ENCODE measurements at regions not wholly inside any gene's neighbourhood (a gene's known extent, or its start where the extent isn't known, plus 50 kb on each side); places are given as distances from the start of the nearest gene placed in this dataset.

DNA sequence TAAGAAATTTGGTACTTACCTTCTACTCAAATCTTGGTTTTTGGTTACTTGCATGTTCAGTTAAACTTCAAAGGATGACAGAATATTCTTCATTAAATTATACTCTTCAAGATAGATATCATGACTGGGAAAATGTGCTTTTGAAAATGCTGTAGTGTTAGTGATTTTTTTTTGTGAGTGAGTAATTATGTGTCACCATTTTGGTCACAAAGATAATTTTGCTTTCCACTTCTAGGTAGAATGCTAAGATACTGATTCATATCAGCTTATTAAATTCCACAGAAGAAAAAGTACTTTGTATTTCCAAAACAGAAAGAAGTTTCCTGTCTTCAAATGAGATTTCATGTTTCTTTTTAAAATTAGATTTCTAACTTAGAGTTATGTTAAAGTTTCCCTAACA, 61.2 kb downstream of the ATXN7L3B start:
- TF ChIP-seq OSR1 (CRISPR knock-in tag; IDR thresholded peaks at IDR 0.05) (no peak), ARNTL (CRISPR knock-in tag; IDR thresholded peaks at IDR 0.05; ENCODE audit: borderline replicate concordance, low read depth) (no peak), ZFP3 (CRISPR knock-in tag; IDR thresholded peaks at IDR 0.05) (no peak), ISL1 (CRISPR knock-in tag; IDR thresholded peaks at IDR 0.05) (no peak), ZC3H10 (CRISPR knock-in tag; IDR thresholded peaks at IDR 0.05) (no peak), RARB (CRISPR knock-in tag; IDR thresholded peaks at IDR 0.05) (no peak), ZFP30 (CRISPR knock-in tag; IDR thresholded peaks at IDR 0.05) (no peak), PPARA (CRISPR knock-in tag; IDR thresholded peaks at IDR 0.05; ENCODE audit: borderline replicate concordance) (no peak), CSDC2 (CRISPR knock-in tag; IDR thresholded peaks at IDR 0.05) (no peak)
- TF ChIP-seq, protein P1, sequence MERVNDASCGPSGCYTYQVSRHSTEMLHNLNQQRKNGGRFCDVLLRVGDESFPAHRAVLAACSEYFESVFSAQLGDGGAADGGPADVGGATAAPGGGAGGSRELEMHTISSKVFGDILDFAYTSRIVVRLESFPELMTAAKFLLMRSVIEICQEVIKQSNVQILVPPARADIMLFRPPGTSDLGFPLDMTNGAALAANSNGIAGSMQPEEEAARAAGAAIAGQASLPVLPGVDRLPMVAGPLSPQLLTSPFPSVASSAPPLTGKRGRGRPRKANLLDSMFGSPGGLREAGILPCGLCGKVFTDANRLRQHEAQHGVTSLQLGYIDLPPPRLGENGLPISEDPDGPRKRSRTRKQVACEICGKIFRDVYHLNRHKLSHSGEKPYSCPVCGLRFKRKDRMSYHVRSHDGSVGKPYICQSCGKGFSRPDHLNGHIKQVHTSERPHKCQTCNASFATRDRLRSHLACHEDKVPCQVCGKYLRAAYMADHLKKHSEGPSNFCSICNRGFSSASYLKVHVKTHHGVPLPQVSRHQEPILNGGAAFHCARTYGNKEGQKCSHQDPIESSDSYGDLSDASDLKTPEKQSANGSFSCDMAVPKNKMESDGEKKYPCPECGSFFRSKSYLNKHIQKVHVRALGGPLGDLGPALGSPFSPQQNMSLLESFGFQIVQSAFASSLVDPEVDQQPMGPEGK (CRISPR knock-in tag; IDR thresholded peaks at IDR 0.05; ENCODE audit: borderline replicate concordance) = no peak
- TF ChIP-seq, protein P2, sequence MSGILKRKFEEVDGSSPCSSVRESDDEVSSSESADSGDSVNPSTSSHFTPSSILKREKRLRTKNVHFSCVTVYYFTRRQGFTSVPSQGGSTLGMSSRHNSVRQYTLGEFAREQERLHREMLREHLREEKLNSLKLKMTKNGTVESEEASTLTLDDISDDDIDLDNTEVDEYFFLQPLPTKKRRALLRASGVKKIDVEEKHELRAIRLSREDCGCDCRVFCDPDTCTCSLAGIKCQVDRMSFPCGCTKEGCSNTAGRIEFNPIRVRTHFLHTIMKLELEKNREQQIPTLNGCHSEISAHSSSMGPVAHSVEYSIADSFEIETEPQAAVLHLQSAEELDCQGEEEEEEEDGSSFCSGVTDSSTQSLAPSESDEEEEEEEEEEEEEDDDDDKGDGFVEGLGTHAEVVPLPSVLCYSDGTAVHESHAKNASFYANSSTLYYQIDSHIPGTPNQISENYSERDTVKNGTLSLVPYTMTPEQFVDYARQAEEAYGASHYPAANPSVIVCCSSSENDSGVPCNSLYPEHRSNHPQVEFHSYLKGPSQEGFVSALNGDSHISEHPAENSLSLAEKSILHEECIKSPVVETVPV (CRISPR knock-in tag; IDR thresholded peaks at IDR 0.05) = no peak
- TF ChIP-seq, protein P3, sequence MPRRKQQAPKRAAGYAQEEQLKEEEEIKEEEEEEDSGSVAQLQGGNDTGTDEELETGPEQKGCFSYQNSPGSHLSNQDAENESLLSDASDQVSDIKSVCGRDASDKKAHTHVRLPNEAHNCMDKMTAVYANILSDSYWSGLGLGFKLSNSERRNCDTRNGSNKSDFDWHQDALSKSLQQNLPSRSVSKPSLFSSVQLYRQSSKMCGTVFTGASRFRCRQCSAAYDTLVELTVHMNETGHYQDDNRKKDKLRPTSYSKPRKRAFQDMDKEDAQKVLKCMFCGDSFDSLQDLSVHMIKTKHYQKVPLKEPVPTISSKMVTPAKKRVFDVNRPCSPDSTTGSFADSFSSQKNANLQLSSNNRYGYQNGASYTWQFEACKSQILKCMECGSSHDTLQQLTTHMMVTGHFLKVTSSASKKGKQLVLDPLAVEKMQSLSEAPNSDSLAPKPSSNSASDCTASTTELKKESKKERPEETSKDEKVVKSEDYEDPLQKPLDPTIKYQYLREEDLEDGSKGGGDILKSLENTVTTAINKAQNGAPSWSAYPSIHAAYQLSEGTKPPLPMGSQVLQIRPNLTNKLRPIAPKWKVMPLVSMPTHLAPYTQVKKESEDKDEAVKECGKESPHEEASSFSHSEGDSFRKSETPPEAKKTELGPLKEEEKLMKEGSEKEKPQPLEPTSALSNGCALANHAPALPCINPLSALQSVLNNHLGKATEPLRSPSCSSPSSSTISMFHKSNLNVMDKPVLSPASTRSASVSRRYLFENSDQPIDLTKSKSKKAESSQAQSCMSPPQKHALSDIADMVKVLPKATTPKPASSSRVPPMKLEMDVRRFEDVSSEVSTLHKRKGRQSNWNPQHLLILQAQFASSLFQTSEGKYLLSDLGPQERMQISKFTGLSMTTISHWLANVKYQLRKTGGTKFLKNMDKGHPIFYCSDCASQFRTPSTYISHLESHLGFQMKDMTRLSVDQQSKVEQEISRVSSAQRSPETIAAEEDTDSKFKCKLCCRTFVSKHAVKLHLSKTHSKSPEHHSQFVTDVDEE (CRISPR knock-in tag; IDR thresholded peaks at IDR 0.05) = no peak
